Bronchial epithelial cell (primary cell): ENCODE measurements at regions not wholly inside any gene's neighbourhood (a gene's known extent, or its start where the extent isn't known, plus 50 kb on each side); places are given as distances from the start of the nearest gene placed in this dataset.
A peak's percentile ranks its signal among the peaks of the same experiment; 100 is the strongest.

Source experiments
- DNase-seq: peaks from one replicate; pipeline ENCODE4 v3.0.0-alpha.2; 2010; ENCODE audit warnings: low read depth
- FAIRE-seq: peaks from 2 replicates; lab custom pipeline; 2011; peaks lifted over from hg19 to GRCh38; lab: Jason Lieb, UNC
- H3K27me3 ChIP-seq: 2 replicates; pipeline ENCODE4 v1.5.1; 2011; ENCODE audit warnings: low read length; ENCODE audit not compliant: control insufficient read depth, insufficient read depth
- H3K36me3 ChIP-seq: 2 replicates; pipeline ENCODE4 v1.5.1; 2011; ENCODE audit warnings: low read length; ENCODE audit not compliant: control insufficient read depth, insufficient read depth
- H3K4me3 ChIP-seq: 2 replicates; pipeline ENCODE4 v1.5.1; 2011; ENCODE audit warnings: mild to moderate bottlenecking, low read depth, low read length, control low read depth
- TF ChIP-seq, protein P1 (sequence below): IDR thresholded peaks from 2 replicates; pipeline ENCODE4 v1.5.1; 2011; ENCODE audit warnings: mild to moderate bottlenecking, moderate library complexity, low read length, control low read depth, inconsistent platforms; ENCODE audit not compliant: insufficient read depth, severe bottlenecking

- Histone ChIP-seq H3K27me3 (no peaks in the 10 kb centered on the region), H3K4me3 (no peak overlapping the region), H3K36me3 (no peaks in the 10 kb centered on the region)
- FAIRE-seq (no peak), DNase-seq (no peak)
- TF ChIP-seq, protein P1, sequence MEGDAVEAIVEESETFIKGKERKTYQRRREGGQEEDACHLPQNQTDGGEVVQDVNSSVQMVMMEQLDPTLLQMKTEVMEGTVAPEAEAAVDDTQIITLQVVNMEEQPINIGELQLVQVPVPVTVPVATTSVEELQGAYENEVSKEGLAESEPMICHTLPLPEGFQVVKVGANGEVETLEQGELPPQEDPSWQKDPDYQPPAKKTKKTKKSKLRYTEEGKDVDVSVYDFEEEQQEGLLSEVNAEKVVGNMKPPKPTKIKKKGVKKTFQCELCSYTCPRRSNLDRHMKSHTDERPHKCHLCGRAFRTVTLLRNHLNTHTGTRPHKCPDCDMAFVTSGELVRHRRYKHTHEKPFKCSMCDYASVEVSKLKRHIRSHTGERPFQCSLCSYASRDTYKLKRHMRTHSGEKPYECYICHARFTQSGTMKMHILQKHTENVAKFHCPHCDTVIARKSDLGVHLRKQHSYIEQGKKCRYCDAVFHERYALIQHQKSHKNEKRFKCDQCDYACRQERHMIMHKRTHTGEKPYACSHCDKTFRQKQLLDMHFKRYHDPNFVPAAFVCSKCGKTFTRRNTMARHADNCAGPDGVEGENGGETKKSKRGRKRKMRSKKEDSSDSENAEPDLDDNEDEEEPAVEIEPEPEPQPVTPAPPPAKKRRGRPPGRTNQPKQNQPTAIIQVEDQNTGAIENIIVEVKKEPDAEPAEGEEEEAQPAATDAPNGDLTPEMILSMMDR, result no peak
Measured at GRCh38 chr13:60260440-60260839, 96.7 kb upstream of the DIAPH3 start.

GRCh38 chr13:60261432-60262351, 98.0 kb upstream of the DIAPH3 start:
- FAIRE-seq, result no peak
- Histone ChIP-seq H3K4me3 (no peak overlapping the region), H3K36me3 (no peaks in the 10 kb centered on the region), H3K27me3 (no peaks in the 10 kb centered on the region)
- TF ChIP-seq, protein P1, result no peak
- no peak for DNase-seq

GRCh38 chr13:60265566-60265965, 101.8 kb upstream of the DIAPH3 start:
- FAIRE-seq, result no peak

DNA sequence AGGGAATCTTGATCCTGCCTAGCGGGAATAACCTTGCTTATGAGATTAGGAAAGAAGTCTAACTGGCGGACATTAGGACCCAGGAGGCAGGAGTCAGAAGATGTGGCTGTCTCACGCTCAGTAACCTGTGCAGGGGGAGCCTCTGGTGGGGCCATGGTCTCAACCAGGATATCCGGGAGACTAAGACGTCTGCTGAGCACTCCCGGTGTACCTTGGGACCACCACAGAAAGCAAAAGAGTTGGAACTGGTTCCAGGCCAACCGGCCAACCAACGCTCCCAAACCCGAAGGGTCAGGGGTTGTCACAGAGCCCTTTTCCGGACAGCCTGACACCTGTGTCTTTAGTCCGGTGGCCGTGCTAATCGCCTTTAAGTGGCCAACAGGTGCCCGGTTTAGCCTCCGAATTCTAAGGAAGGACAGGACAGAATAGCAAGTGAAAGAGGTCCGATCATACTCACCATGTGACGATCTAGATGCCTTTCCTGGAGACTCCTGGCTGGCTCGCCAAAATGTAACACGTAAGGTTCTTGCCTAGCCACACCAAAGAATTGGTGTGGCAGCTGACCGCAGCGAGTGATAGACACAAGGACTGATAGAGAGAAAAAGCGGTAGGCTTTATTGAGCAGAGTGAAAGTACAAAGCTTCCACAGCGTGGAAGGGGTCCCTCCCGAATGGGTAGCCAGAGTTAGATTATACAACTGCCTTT, 103.9 kb upstream of the DIAPH3 start:
- Histone ChIP-seq H3K36me3 (no peaks in the 10 kb centered on the region), H3K27me3 (no peaks in the 10 kb centered on the region), H3K4me3 (peak overlapping the region; percentile 44)
- no peak for FAIRE-seq
- no peak for DNase-seq
- TF ChIP-seq, protein P1, result no peak

More at GRCh38 chr13:60265566-60265965, 101.8 kb upstream of the DIAPH3 start:
- no peak overlapping the region for H3K4me3 ChIP-seq
- no peaks in the 10 kb centered on the region for H3K36me3 ChIP-seq
- no peaks in the 10 kb centered on the region for H3K27me3 ChIP-seq
- TF ChIP-seq, protein P1, result no peak
- no peak for DNase-seq

- Histone ChIP-seq H3K36me3 (no peaks in the 10 kb centered on the region), H3K27me3 (no peaks in the 10 kb centered on the region), H3K4me3 (peak overlapping the region; percentile 44)
- TF ChIP-seq, protein P1, result no peak
- DNase-seq (no peak), FAIRE-seq (no peak)
Measured at GRCh38 chr13:60268203-60268555, 104.5 kb upstream of the DIAPH3 start.
